OCI-LY3 (cell line): ENCODE measurements at regions not wholly inside any gene's neighbourhood (a gene's known extent, or its start where the extent isn't known, plus 50 kb on each side); places are given as distances from the start of the nearest gene placed in this dataset.

Experiments used
- H2AFZ ChIP-seq: fragments of 200-600, 300-600 bp; shearing (Covaris generic); 2 replicates; pipeline ENCODE4 v1.6.0; 2014; ENCODE audit warnings: antibody characterized with exemption, low read depth, low read length
- H3K27ac ChIP-seq: fragments of 200-600, 300-600 bp; sonication (generic); 2 replicates; pipeline ENCODE4 v1.5.1; 2014; ENCODE audit warnings: mild to moderate bottlenecking, low read length, moderate library complexity, mixed read lengths
- H3K27me3 ChIP-seq: fragments of 200-600, 300-600 bp; sonication (generic); 2 replicates; pipeline ENCODE4 v1.6.1; 2014; ENCODE audit warnings: low read depth, low read length, mixed read lengths
- H3K36me3 ChIP-seq: fragments of 200-600, 300-600 bp; sonication (generic); replicated peaks from 2 replicates; pipeline ENCODE3; 2014; ENCODE audit warnings: low read depth, low read length, mixed read lengths
- H3K4me1 ChIP-seq: fragments of 300-600, 200-600 bp; sonication (generic); 2 replicates; pipeline ENCODE4 v1.6.1; 2014; ENCODE audit warnings: low read length, mixed read lengths
- H3K4me2 ChIP-seq: fragments of 200-600, 300-600 bp; sonication (generic); 2 replicates; pipeline ENCODE4 v1.6.1; 2014; ENCODE audit warnings: low read length, mixed read lengths
- H3K4me3 ChIP-seq: fragments of 300-600, 200-600 bp; sonication (generic); 2 replicates; pipeline ENCODE4 v1.5.1; 2014; ENCODE audit warnings: antibody characterized with exemption, mild to moderate bottlenecking, low read length, moderate library complexity
- H3K79me2 ChIP-seq: fragments of 300-600, 200-600 bp; shearing (Covaris generic); 2 replicates; pipeline ENCODE4 v1.6.1; 2014; ENCODE audit warnings: mild to moderate bottlenecking, low read length, mixed read lengths
- H3K9ac ChIP-seq: fragments of 300-600, 200-600 bp; shearing (Covaris generic); 2 replicates; pipeline ENCODE4 v1.6.0; 2014; ENCODE audit warnings: mild to moderate bottlenecking, low read length, moderate library complexity
- H3K9me3 ChIP-seq: fragments of 200-600, 300-600 bp; shearing (Covaris generic); 2 replicates; pipeline ENCODE4 v1.6.1; 2014; ENCODE audit warnings: low read length, mixed read lengths; ENCODE audit not compliant: insufficient read depth
- H4K20me1 ChIP-seq: fragments of 200-600, 300-600 bp; sonication (generic); 2 replicates; pipeline ENCODE4 v1.6.1; 2016; ENCODE audit warnings: low read length, mixed read lengths; ENCODE audit not compliant: insufficient read depth
- CTCF ChIP-seq: fragments of 200-600, 300-600 bp; sonication (generic); IDR thresholded peaks from 2 replicates; pipeline ENCODE4 v1.5.1; 2014; ENCODE audit warnings: antibody characterized with exemption, low read length, low read depth
- EZH2phosphoT487 ChIP-seq: fragments of 200-600 bp; shearing (Covaris generic); IDR thresholded peaks from 2 replicates; pipeline ENCODE4 v1.6.1; 2018; ENCODE audit warnings: antibody characterized with exemption, mixed run types, low read depth

- no peak overlapping the region for H3K27ac ChIP-seq
- no peaks in the 10 kb centered on the region for H4K20me1 ChIP-seq
- no peak overlapping the region for H3K4me2 ChIP-seq
- no peaks in the 10 kb centered on the region for H3K79me2 ChIP-seq
- no peaks in the 10 kb centered on the region for H3K27me3 ChIP-seq
- H3K9me3 ChIP-seq = no peaks in the 10 kb centered on the region
- H3K4me1 ChIP-seq = peaks cover 16% of the 10 kb centered on the region
- TF ChIP-seq EZH2phosphoT487 (no peak), CTCF (no peak)
- H3K36me3 ChIP-seq = no peaks in the 10 kb centered on the region
- H3K4me3 ChIP-seq = no peak overlapping the region
- H3K9ac ChIP-seq = no peak overlapping the region
- no peak overlapping the region for H2AFZ ChIP-seq
These were observed 183.4 kb upstream of the SETBP1 start for GRCh38 chr18:44497311-44497710.

DNA sequence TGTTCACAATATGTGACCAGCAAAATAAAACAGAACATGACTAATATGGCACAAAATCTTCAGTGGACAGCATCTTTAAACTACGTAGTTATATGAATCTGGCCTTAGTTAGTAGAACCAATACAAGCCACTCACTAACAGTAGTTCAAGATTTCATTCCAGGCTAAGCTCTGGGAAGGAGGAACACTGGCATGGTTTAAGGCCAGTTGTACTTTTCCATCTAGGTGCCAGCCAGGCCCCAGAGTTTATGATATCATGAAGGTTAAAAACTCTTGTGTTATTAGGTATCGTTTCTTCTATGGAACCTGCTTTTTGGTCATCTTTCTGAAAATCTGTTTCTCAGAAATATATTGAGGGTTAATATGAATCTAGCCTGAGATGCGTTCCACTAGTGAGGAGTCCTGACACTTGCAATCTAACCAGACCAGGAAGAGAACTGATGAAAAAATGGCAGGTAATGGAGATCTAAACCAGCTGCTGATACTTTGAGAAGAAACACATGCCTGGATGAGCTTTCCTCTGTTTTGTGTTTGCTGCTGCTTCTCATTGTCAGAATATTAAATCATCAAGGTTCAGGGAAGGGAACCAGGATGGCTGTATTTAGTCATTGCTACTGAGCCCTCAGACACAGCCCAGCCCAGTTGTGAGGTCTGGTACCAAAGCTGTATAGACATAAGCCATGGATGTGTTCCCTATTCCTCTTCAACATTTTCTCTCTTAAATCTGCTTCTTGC is 182.8 kb upstream of the SETBP1 start:
- Histone ChIP-seq H3K9ac (no peak overlapping the region), H3K79me2 (no peaks in the 10 kb centered on the region), H4K20me1 (no peaks in the 10 kb centered on the region), H3K27ac (no peak overlapping the region), H3K4me3 (no peak overlapping the region), H3K9me3 (no peaks in the 10 kb centered on the region), H3K4me1 (peaks cover 22% of the 10 kb centered on the region), H3K4me2 (no peak overlapping the region), H2AFZ (no peak overlapping the region), H3K27me3 (no peaks in the 10 kb centered on the region), H3K36me3 (no peaks in the 10 kb centered on the region)
- no peak for TF ChIP-seq CTCF
- TF ChIP-seq EZH2phosphoT487 = no peak

DNA sequence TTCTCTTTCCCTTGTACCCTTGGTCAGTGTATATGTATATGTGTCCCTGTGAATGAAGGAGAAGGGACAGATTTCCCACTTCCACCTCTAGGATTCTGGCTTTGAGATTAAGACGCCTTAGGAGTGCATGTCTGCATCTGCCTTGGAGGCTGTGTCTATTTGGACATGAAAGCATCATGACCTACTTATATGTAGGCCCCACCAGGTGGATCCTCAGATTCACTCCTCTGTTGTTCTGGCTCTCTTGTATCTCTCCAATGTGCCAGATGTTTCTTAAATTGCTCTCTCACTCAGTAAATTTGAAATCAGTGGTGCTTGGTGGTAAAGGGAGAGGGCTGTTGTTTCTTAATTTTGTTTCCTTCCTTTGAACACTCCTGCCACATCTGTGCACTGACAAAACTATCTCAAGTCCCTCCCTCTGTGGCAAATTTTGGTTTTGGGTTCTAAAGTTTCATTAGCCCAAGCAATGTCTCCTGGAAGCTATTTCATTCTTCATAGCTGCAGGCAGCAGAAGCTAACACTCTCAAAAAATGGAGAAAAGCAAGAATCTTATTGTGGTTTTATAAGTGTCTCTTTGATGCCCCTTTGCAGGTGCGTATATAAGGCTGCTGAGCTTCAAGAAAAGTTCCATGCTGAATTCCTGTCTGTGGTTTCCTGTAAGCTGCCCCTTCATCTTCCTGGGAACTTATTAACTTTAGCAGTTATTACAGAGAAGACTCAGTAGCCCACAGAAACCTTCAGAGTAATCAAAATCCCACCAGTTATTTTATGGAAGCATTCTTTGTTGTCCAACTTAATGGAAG is 179.7 kb upstream of the SETBP1 start:
- Histone ChIP-seq H3K27me3 (no peaks in the 10 kb centered on the region), H3K4me2 (no peak overlapping the region), H2AFZ (no peak overlapping the region), H3K9me3 (no peaks in the 10 kb centered on the region), H3K36me3 (peaks cover 3% of the 10 kb centered on the region), H4K20me1 (no peaks in the 10 kb centered on the region), H3K4me1 (peaks cover 29% of the 10 kb centered on the region), H3K79me2 (no peaks in the 10 kb centered on the region), H3K27ac (no peak overlapping the region), H3K9ac (no peak overlapping the region), H3K4me3 (no peak overlapping the region)
- TF ChIP-seq EZH2phosphoT487 = no peak
- no peak for TF ChIP-seq CTCF

DNA sequence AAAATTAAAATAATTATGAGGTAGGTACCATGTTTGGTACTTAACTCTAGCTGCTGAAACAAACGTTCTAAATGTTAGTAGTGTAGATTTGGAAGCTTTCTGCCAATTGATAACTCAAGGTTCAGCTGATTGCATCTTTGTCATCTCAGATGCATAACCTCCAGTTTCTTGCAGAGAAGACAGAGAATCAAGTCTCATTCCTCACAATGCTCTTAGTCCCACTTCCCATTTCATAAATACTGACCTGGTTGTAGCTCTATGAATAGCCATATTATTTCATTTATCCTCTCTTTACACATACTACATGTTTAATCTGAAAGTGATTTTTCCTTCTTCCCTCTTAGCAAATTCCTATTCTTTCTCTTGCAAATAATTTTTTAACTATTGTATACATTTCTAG is 178.5 kb upstream of the SETBP1 start:
- peaks cover 10% of the 10 kb centered on the region for H3K36me3 ChIP-seq
- no peaks in the 10 kb centered on the region for H3K79me2 ChIP-seq
- no peaks in the 10 kb centered on the region for H3K9me3 ChIP-seq
- H4K20me1 ChIP-seq = no peaks in the 10 kb centered on the region
- H3K4me3 ChIP-seq = peak overlapping the region; percentile 20; the same call in 1 of the 2 replicates
- no peaks in the 10 kb centered on the region for H3K27me3 ChIP-seq
- H2AFZ ChIP-seq = no peak overlapping the region
- H3K9ac ChIP-seq = 0 out of 2 replicates have a peak overlapping the region, but pooled peaks have one; percentile 2
- H3K4me2 ChIP-seq = peak overlapping the region; percentile 57
- H3K4me1 ChIP-seq = peaks cover 38% of the 10 kb centered on the region
- no peak for TF ChIP-seq CTCF
- no peak for TF ChIP-seq EZH2phosphoT487
- H3K27ac ChIP-seq = peak overlapping the region; percentile 42
